ENCODE measurements at regions not wholly inside any gene's neighbourhood (a gene's known extent, or its start where the extent isn't known, plus 50 kb on each side); places are given as distances from the start of the nearest gene placed in this dataset.

DNA sequence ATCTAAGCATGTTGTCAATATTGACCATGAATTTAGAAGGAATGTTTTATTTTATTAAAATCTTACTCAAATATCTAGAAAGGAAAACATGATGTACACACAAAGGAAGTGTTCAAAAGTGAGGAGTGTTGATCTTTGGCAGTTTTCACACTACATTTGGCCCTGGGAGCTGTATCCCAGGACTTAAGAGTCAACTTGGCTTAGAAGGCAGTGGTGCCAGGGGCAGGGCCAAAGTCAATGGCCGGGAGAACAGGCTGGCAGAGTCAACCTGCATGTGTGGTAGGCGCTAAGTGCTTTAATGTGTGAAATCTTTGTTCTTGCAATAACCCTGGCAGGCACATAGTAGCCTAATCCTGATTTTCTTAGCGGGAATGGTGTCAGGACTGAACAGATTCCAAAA is 228.4 kb downstream of the TENT4A start:
- TF ChIP-seq, protein P1, sequence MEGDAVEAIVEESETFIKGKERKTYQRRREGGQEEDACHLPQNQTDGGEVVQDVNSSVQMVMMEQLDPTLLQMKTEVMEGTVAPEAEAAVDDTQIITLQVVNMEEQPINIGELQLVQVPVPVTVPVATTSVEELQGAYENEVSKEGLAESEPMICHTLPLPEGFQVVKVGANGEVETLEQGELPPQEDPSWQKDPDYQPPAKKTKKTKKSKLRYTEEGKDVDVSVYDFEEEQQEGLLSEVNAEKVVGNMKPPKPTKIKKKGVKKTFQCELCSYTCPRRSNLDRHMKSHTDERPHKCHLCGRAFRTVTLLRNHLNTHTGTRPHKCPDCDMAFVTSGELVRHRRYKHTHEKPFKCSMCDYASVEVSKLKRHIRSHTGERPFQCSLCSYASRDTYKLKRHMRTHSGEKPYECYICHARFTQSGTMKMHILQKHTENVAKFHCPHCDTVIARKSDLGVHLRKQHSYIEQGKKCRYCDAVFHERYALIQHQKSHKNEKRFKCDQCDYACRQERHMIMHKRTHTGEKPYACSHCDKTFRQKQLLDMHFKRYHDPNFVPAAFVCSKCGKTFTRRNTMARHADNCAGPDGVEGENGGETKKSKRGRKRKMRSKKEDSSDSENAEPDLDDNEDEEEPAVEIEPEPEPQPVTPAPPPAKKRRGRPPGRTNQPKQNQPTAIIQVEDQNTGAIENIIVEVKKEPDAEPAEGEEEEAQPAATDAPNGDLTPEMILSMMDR (IDR thresholded peaks at IDR 0.05; ENCODE audit: poor library complexity) = no peak
- no peak for TF ChIP-seq EZH2 (IDR thresholded peaks at IDR 0.05; ENCODE audit: borderline replicate concordance)
- no peak for TF ChIP-seq EZH2phosphoT487 (IDR thresholded peaks at IDR 0.05; ENCODE audit: low read depth, severe bottlenecking, unreplicated experiment)
